Bronchial epithelial cell (primary cell): ENCODE measurements at regions not wholly inside any gene's neighbourhood (a gene's known extent, or its start where the extent isn't known, plus 50 kb on each side); places are given as distances from the start of the nearest gene placed in this dataset.

Source experiments
- DNase-seq: peaks from one replicate; pipeline ENCODE4 v3.0.0-alpha.2; 2010; ENCODE audit warnings: low read depth
- FAIRE-seq: peaks from 2 replicates; lab custom pipeline; 2011; peaks lifted over from hg19 to GRCh38; lab: Jason Lieb, UNC
- H3K27me3 ChIP-seq: 2 replicates; pipeline ENCODE4 v1.5.1; 2011; ENCODE audit warnings: low read length; ENCODE audit not compliant: control insufficient read depth, insufficient read depth
- H3K36me3 ChIP-seq: 2 replicates; pipeline ENCODE4 v1.5.1; 2011; ENCODE audit warnings: low read length; ENCODE audit not compliant: control insufficient read depth, insufficient read depth
- H3K4me3 ChIP-seq: 2 replicates; pipeline ENCODE4 v1.5.1; 2011; ENCODE audit warnings: mild to moderate bottlenecking, low read depth, low read length, control low read depth
- TF ChIP-seq, protein P1 (sequence below): IDR thresholded peaks from 2 replicates; pipeline ENCODE4 v1.5.1; 2011; ENCODE audit warnings: mild to moderate bottlenecking, moderate library complexity, low read length, control low read depth, inconsistent platforms; ENCODE audit not compliant: insufficient read depth, severe bottlenecking

DNA sequence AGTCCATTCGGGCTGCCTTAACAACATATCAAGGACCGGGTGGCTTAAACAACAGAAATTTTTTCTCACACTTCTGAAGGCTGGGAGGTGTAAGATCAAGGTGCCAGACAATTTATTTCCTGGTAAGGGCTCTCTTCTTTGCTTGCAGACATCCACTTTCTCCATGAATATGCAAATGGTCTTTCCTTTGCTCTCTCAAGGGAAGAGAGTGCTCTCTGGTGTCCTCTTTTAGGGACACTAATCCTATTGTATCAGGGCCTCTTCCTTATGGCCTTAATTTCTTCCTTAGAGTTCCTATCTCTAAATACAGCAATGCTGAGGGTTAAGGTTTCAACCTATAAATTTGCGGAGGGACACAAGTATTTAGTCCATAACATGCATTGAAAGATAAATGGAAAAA lies 770.8 kb downstream of the DSC3 start:
- H3K27me3 ChIP-seq: no peaks in the 10 kb centered on the region
- FAIRE-seq: no peak
- no peaks in the 10 kb centered on the region for H3K36me3 ChIP-seq
- no peak for DNase-seq
- H3K4me3 ChIP-seq: no peak overlapping the region
- TF ChIP-seq, protein P1, sequence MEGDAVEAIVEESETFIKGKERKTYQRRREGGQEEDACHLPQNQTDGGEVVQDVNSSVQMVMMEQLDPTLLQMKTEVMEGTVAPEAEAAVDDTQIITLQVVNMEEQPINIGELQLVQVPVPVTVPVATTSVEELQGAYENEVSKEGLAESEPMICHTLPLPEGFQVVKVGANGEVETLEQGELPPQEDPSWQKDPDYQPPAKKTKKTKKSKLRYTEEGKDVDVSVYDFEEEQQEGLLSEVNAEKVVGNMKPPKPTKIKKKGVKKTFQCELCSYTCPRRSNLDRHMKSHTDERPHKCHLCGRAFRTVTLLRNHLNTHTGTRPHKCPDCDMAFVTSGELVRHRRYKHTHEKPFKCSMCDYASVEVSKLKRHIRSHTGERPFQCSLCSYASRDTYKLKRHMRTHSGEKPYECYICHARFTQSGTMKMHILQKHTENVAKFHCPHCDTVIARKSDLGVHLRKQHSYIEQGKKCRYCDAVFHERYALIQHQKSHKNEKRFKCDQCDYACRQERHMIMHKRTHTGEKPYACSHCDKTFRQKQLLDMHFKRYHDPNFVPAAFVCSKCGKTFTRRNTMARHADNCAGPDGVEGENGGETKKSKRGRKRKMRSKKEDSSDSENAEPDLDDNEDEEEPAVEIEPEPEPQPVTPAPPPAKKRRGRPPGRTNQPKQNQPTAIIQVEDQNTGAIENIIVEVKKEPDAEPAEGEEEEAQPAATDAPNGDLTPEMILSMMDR: no peak

DNA sequence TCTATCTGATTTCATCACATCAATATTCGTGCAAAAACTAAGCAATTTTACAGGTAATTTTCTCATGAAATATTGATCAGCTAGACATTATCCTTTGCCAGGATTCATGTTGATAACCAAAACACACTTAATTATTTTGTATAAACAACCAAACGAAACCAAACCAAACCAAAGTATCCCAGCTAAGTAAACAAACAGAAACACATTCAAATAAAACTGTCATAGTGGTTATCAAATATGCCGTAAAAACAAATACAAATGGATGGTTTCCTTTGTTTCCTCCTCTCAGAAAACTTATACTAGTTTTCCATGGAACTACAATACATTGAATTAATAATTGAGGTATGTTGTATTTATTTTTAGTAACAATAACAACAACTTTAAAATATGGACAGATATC lies 777.4 kb downstream of the DSC3 start:
- no peak for FAIRE-seq
- TF ChIP-seq, protein P1: no peak
- H3K36me3 ChIP-seq: no peaks in the 10 kb centered on the region
- no peak overlapping the region for H3K4me3 ChIP-seq
- no peaks in the 10 kb centered on the region for H3K27me3 ChIP-seq
- DNase-seq: no peak

DNA sequence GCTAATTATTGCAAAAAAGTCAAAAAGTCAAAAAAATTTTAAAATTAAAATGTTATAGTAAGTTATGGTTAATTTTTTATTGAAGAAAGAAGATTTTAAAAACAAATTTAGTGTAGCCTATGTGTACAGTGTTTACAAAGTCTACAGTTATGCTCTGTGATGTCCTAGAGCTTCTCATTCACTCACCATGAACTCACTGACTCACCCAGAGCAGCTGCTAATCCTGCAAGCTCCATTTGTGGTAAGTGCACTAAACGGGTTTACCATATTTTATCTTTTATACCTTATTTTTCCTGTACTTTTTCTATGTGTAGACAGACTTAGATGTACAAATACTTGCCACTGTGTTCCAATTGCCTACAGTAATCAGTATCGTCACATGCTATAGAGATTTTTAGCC lies 788.2 kb downstream of the DSC3 start:
- H3K27me3 ChIP-seq: no peaks in the 10 kb centered on the region
- FAIRE-seq (no peak), DNase-seq (no peak)
- H3K4me3 ChIP-seq: no peak overlapping the region
- H3K36me3 ChIP-seq: no peaks in the 10 kb centered on the region
- TF ChIP-seq, protein P1: no peak

DNA sequence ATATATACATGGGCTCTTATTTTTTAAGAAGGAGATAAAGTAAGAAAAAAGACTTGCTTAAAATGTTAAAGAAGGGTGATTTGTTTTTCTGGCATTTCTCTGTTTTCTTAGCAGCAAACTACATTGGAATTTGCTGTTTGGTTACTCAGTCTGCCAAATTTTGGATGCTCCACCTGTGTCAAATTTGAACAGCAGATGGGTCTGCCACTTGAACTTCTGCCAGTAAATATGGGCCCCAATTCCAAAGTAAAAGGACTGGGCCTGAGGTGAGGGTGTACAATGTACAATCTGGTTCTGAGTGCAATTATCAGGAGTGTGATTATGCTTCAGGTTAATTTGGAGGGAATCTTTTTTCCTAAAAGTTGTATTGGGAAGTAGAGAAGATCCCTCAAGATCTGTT lies 794.5 kb downstream of the DSC3 start:
- Histone ChIP-seq H3K27me3 (no peaks in the 10 kb centered on the region), H3K4me3 (no peak overlapping the region), H3K36me3 (no peaks in the 10 kb centered on the region)
- TF ChIP-seq, protein P1: no peak
- no peak for DNase-seq
- FAIRE-seq: no peak

DNA sequence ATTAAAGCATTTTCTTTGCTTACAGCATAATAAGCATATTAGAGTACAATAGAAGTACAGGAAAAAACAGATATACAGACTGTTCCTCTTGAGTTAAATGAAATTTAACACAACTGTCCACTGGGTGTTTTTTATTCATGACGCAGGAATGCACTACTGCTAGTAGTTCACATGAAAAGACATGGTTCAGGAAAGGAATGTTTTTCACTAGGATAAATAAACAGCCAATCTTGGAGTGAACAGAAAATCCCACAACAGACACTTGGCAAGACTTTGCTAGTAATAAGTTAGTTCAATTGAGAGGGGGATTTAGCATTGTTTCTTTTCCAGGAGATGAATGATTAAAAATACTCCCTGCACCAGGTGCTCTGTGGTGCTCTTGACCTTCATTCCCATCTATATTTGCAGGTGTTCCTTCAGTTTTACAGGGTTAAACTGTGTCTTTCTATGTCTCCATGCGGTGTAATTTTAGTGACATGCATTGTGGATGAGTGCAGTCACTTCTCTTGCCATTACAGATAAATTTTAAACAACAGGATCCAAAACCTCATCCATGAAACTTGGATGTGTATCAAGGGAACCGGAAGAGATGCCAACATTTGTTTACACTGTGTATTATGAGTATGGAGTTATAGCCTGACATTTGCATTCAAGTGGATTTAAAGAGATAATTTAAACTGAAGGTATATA lies 796.6 kb downstream of the DSC3 start:
- no peak for DNase-seq

More for the DNA sequence above, 796.6 kb downstream of the DSC3 start:
- TF ChIP-seq, protein P1: no peak
- no peaks in the 10 kb centered on the region for H3K27me3 ChIP-seq
- no peaks in the 10 kb centered on the region for H3K36me3 ChIP-seq
- no peak overlapping the region for H3K4me3 ChIP-seq
- FAIRE-seq: no peak
